T-helper 2 cell (primary cell): ENCODE measurements at regions not wholly inside any gene's neighbourhood (a gene's known extent, or its start where the extent isn't known, plus 50 kb on each side); places are given as distances from the start of the nearest gene placed in this dataset.
"Not testable (repeated sequence)": the region's sequence is repeated elsewhere in the genome, so short reads cannot be mapped to it uniquely, and the experiment has no call there.

Experiments used
- DNase-seq, 5 experiments: peaks; one replicate each; pipeline versions ENCODE4 v3.0.0 to v3.0.0-alpha.2; 2012 to 2022

- DNase-seq, result not testable (repeated sequence)
Observed at GRCh38 chr13:54737211-54737610, 1708.6 kb downstream of the OLFM4 start.

DNA sequence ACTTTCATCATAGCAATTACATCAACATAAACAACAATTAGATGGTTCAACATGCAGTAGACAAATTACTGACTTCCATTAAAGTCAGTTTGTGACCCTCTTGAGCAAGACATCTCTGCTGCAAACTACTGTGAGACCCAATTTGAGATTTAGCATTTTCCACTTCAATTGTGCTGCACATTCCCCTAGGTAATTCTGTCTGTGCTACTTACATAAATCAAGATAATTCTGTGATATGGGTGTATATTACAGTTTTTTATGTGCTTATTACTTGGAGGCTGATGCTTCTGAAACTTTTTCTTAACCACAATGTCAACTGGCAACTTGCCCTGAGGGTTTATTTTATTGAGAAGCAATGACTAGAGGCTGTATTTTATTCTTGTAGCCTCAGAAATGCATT is 1714.4 kb downstream of the OLFM4 start:
- no peak for DNase-seq

DNA sequence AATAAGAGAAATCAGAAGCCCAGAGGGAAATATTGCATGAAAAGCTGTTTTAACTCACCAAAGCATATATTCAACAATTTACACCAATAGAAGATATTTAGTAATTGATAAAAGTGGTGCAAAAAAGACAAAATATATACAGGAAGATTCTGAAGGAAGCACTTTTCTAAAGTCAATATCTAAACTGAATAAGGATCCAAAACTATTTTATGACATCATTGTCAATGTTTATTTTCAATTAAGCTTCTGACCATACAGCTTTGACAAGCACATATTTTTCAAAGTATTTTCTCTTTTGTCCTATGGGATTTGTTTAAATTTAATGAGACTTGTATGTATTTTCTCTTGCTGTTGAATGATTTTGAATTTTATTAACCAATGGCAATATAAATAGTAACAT is 1716.1 kb downstream of the OLFM4 start:
- DNase-seq, result no peak

DNA sequence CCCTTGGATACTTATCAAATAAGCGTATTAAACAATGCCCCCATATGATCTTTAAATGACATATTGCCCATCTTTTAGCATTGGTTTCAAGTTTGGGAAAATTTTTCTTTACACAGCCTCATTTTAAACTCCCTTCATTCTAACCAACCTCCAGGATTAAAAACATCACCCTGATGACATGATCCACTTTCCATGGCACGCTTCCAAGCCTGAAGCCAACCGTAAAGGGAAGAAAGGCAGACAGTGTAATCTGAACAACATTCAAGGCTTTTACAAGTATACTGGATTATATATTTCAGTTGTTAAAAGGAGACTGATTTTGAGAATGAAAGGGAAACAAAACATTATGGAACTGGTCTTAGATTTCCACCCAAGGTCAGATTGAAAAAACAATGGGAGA is 1721.9 kb downstream of the OLFM4 start:
- no peak for DNase-seq

DNA sequence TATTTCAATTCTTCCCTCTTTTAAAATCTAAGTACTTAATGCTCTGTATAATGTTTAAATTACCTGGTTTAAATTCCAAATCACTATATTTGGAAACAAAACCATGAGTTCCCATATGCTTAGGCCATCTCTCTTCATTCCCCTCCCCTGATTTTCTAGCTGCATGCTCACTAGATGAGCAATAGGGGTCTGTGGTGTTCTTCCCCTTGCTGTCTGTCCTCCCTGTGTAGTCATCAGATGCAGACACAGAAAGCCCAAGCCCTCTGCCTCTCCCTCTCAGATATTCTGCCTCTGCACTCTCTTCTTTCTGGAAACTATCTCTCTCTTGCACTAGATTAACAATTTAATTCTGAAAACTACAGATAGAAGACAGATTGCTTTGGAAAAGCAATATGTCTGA is 1730.2 kb downstream of the OLFM4 start:
- no peak for DNase-seq

DNA sequence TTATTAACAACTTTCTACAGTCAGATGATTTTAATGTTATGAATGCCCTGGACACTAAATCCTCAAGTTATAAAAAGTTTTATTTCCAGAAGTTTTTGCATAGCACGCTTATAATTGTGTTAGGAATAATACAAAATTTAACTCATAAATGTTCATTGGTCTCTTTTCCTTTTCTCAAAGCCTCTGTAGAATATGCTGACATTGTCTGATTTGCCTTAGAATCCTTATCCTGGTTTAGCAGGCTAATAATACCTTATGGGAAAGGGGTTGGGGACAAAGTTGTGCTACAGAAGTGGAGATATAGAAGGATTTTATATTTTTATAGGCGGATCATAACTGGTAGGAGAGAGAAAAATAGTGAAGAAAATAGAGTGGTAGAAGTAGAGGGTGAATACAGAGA is 1739.6 kb downstream of the OLFM4 start:
- no peak for DNase-seq

DNA sequence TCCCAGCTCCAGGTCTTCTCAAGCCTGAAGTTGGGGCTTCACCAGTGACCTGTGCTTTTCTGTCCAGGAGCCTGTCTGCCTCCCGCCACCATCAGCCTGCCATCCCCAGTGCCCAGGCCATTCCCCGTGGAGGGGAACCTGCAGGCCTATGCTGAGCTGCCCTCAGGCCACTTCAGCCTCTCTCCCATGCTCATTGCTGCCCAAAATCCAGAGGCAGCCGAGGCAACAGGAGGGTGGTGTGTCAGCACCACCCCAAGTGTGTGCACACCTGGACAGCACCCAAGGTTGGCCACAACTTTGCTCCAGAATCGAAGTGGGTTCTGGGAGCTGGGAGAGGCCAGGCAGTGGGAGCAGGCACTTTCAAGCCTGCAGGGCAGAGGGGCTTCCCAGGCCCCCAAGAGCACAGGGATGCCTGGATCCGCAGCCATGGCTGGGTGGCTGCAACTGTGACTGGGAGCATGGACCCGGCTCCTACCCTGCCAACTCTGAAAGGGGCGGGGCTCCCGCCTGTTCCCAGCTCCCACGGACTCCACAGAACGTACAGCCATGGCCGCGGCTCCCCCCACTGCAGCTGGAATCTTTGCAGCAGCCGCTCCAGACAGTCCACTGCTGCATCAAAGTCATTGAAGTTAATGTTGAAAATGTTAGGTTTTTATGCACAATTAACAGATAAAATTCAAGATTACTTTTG is 1747.0 kb downstream of the OLFM4 start:
- DNase-seq, result no peak

DNA sequence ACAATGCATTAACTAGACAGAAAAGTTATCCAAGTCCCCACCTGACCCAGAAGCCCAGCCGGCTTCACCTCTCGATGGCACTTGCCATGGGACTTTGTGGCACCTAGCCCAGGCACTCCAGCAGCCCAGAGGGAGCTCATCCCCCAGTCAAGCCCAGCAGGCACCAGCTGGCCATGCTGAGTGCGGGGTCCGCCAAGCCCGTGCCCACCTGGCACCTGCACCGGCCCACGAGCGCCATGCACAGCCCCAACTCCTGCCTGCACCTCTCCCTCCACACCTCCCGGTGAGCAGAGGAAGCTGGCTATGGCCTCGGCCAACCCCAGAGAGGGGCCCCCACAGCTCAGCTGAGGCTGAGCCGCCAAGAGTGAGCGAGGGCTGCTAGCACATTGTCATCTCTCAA is 1759.1 kb downstream of the OLFM4 start:
- no peak for DNase-seq

DNA sequence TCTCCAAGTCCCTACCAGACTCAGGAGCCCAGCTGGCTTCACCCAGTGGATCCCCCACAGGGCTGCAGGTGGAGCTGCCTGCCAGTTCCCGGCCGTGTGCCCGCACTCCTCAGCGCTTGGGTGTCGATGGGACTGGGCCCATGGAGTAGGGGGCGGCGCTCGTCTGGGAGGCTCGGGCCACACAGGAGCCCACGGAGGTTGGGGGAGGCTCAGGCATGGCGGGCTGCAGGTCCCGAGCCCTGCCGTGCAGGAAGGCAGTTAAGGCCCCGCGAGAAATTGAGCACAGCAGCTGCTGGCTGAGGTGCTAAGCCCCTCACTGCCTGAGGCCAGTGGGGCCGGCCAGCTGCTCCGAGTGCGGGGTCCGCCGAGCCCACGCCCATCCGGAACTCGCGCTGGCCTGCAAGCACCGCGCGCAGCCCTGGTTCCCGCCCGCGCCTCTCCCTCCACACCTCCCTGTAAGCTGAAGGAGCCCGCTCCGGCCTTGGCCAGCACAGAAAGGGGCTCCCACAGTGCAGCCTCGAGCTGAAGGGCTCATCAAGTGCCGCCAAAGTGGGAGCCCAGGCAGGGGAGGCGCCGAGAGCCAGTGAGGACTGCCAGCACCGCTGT is 1771.1 kb downstream of the OLFM4 start:
- DNase-seq, result no peak

- DNase-seq, result no peak
Observed at GRCh38 chr13:54802226-54802625, 1773.6 kb downstream of the OLFM4 start.

- DNase-seq, result no peak
Observed at GRCh38 chr13:54805743-54806142, 1777.1 kb downstream of the OLFM4 start.

GRCh38 chr13:54821938-54822470 is 1793.4 kb downstream of the OLFM4 start:
- not testable (repeated sequence) for DNase-seq

DNA sequence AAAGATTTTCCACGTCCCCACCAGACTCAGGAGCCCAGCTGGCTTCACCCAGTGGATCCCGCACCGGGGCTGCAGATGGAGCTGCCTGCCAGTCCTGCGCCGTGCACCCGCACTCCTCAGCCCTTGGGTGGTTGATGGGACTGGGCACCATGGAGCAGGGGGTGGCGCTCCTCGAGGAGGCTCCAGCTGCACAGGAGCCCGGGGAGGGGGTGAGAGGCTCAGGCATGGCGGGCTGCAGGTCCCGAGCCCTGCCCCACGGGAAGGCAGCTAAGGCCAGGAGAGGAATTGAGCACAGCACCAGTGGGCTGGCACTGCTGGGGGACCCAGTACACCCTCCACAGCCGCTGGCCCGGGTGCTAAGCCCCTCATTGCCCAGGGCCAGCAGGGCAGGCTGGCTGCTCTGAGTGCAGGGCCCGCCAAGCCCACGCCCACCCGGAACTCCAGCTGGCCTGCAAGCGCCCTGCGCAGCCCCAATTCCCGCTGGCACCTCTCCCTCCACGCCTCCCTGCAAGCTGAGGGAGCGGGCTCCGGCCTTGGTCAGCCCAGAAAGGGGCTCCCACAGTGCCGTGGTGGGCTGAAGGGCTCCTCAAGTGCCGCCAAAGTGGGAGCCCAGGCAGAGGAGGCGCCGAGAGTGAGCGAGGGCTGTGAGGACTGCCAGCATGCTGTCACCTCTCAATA is 1800.9 kb downstream of the OLFM4 start:
- DNase-seq, result not testable (repeated sequence)

GRCh38 chr13:54836273-54836672 is 1807.7 kb downstream of the OLFM4 start:
- no peak for DNase-seq

DNA sequence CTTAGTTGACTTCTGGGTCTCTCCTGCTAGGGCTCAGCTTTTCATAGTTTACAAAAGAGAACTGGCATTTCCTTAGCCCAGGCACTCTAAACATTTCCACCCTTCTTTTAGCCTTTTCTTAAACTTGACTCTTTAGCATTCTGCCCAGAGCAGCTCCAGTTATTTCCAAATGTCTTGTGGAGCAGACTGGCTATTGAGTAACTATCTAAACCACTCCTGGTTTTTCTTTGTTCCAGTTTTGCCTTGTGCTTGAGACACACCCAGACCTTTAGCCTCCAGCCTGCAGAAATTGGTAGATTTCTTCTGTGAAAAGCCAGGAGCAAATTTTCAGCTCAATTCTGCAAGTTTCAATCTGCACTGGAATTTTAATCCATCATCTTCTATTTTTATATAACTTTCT is 1813.1 kb downstream of the OLFM4 start:
- DNase-seq, result no peak

DNA sequence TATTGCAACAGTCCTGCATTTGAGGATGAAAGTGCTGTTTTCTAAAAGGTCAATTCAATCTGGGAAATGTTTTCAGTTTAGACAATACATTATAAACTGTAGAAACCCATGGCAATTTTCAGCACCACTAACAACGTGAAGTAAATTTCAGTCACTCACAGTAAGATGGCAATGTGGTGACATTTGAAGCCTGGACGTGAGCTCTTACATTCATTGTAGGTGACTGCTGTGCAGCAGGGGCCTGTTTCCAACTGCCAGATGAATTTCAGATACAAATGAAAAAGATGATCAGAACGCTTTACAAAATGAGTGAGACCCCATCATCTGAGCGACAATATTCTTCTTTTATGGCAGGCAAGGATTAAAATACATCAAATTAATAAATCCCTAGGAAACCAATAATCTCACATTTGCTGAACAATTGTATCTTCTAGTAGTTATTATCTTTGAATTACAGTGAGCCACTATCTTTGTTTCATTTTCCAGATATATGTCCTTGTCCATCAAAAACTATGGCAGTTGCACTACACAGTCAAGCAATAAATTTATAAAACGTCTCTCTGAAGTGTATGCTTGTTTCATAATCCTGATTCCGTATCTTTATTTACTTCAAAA is 1816.8 kb downstream of the OLFM4 start:
- no peak for DNase-seq

DNA sequence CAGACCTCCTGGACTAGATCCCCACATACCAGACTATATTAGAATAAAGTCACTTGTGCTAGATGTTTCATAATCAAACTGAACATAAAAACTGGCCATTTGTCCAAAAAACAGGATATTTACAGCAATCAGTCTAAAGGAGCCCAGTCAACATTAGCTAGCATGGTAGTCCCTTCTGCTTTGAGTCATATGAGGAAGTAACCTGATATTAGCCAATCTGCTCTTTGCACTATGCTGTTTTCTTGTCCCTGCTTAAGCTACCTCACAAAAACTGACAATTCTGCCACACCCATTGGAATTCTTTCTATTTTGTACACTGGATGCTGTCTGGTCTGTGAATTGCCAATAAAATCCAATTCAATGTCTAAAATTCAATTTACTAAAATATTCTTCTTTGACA is 1824.2 kb downstream of the OLFM4 start:
- DNase-seq, result no peak

GRCh38 chr13:54859827-54860226 is 1831.2 kb downstream of the OLFM4 start:
- no peak for DNase-seq

DNA sequence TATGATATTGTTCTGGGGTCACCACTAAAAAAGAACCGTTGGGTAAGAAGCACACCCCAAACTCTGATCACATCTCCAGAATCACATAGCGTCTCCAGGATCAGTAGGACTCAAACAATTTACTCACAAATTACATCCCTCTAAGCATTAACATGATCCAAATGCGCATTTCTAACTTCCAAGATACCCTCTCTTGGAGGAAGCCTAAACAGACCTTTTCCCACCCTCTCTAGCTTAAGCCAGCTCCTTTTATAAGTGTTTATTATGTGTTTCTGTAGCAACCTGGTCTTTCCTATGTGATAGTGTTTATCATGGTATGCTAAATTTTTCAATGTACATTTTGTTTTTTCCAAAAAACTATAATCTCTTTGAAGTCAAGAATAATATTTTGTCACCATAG is 1846.5 kb downstream of the OLFM4 start:
- no peak for DNase-seq

GRCh38 chr13:54879036-54879435 is 1850.4 kb downstream of the OLFM4 start:
- no peak for DNase-seq

DNA sequence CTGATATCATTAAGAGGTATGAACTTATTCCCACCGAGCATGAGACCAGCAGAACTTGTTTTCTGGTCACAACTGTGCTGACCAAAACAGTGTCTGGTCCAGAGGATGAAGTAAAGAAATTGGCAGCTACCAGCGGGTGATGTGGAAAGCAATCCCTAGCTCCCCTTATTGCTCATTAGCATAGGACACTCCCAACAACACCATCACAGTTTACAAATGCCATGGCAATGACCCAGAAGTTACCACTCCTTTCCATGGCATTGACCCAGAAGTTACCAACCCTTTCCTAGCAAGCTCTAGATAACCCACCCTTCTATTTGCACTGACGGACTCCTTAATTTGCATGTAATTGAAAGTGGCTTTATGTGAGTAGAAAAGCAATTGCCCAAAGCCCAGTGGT is 1856.1 kb downstream of the OLFM4 start:
- DNase-seq, result no peak

DNA sequence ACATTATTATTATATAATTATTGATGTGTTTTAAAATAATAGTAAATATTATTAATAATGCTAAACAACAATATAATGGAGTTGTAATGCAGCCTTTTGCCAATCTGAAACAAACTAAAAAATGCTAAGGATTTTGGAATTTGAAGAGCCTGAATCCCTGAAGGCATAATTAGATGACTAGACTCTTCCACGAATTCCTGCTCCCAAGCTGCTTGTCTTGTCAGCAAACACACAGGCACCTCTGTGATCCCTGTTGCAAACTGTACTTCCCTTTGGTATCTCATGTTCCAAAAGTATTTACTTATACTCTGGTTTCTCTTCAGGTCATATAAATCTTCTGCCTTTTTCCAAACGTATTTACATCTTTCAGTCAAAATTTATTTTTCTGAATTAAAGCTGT is 1862.4 kb downstream of the OLFM4 start:
- no peak for DNase-seq

GRCh38 chr13:54901316-54901715 is 1872.7 kb downstream of the OLFM4 start:
- DNase-seq, result no peak

- DNase-seq, result no peak
Observed at GRCh38 chr13:54912367-54912766, 1883.8 kb downstream of the OLFM4 start.
